ENCODE measurements at regions not wholly inside any gene's neighbourhood (a gene's known extent, or its start where the extent isn't known, plus 50 kb on each side); places are given as distances from the start of the nearest gene placed in this dataset.

DNA sequence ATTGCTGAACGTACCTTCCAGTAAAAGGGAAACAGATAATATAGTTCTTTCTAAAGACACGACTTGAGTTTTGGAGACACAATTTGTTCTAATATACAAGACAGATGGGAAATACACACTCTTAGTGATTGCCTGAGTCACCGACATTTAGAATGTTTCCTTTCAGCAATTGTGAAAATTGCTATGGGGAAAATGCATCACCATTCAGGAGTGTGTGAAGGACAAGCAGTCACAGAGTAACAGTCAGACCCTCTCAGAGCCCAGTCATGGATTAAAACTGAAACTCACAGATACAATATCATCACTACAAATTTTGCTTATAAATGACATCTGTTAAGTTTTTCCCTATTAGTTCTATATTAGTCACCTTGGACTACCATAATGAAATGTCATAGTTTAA is 286.1 kb downstream of the SPRY2 start:
- intact Hi-C loops (cut with micrococcal nuclease; ENCODE audit: unreplicated experiment), result no loop called here
- no peak overlapping the region for H3K4me3 ChIP-seq
- H3K79me2 ChIP-seq (ENCODE audit: low read depth), result no peaks in the 10 kb centered on the region
- H3K4me1 ChIP-seq (replicated peaks; ENCODE audit: insufficient read depth), result no peaks in the 10 kb centered on the region
- no peaks in the 10 kb centered on the region for H4K20me1 ChIP-seq (ENCODE audit: insufficient read depth)
- BruUV-seq (replicated peaks), result no TSS peak
- POLR2A ChIA-PET (ENCODE audit: unreplicated experiment), result no interaction called here
- no peaks in the 10 kb centered on the region for H3K27me3 ChIP-seq (ENCODE audit: insufficient read depth, low read depth)
- no peaks in the 10 kb centered on the region; the same call in 1 of the 2 replicates for H3K9me2 ChIP-seq (ENCODE audit: insufficient read depth)
- no peak for DNase-seq
- H3K36me3 ChIP-seq (ENCODE audit: low read depth), result no peaks in the 10 kb centered on the region
- no peak for TF ChIP-seq EZH2 (IDR thresholded peaks at IDR 0.05; ENCODE audit: low read depth)
- TF ChIP-seq, protein P1, sequence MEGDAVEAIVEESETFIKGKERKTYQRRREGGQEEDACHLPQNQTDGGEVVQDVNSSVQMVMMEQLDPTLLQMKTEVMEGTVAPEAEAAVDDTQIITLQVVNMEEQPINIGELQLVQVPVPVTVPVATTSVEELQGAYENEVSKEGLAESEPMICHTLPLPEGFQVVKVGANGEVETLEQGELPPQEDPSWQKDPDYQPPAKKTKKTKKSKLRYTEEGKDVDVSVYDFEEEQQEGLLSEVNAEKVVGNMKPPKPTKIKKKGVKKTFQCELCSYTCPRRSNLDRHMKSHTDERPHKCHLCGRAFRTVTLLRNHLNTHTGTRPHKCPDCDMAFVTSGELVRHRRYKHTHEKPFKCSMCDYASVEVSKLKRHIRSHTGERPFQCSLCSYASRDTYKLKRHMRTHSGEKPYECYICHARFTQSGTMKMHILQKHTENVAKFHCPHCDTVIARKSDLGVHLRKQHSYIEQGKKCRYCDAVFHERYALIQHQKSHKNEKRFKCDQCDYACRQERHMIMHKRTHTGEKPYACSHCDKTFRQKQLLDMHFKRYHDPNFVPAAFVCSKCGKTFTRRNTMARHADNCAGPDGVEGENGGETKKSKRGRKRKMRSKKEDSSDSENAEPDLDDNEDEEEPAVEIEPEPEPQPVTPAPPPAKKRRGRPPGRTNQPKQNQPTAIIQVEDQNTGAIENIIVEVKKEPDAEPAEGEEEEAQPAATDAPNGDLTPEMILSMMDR (conservative IDR thresholded peaks at IDR 0.05), result no peak
- H3F3A ChIP-seq (ENCODE audit: insufficient read depth, low read depth), result no peaks in the 10 kb centered on the region
- no peak overlapping the region for H3K27ac ChIP-seq
- CTCF ChIA-PET, result no interaction called here
- no peak overlapping the region for H3K4me2 ChIP-seq
- no peak overlapping the region for H2AFZ ChIP-seq
- H3K9me3 ChIP-seq (ENCODE audit: insufficient read depth, low read depth), result no peaks in the 10 kb centered on the region; the same call in 1 of the 2 replicates

DNA sequence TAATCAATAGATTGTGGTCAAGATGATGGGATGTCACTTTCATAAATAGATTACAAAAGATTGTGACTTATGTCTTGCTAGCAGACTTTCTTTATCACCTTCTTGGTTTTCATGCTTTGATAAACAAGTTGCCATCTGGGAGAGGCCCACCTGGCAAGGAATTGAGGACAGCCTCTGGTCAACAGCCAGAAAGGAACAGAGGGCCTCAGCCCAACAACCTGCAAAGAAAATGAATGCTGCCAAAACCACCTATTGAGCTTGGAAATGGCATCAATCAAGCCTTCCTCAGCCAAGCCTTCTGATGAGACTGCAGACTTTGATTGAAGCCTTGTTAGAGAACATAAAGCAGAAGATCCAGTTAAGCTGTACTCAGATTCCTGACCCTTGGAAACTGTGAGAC is 288.6 kb downstream of the SPRY2 start:
- Histone ChIP-seq H3K4me2 (no peak overlapping the region), H3K9me3 (ENCODE audit: insufficient read depth, low read depth) (no peaks in the 10 kb centered on the region; the same call in 1 of the 2 replicates), H3K9me2 (ENCODE audit: insufficient read depth) (no peaks in the 10 kb centered on the region), H4K20me1 (ENCODE audit: insufficient read depth) (no peaks in the 10 kb centered on the region), H3K79me2 (ENCODE audit: low read depth) (no peaks in the 10 kb centered on the region), H3K27ac (no peak overlapping the region), H3F3A (ENCODE audit: insufficient read depth, low read depth) (no peaks in the 10 kb centered on the region), H3K27me3 (ENCODE audit: insufficient read depth, low read depth) (no peaks in the 10 kb centered on the region), H3K36me3 (ENCODE audit: low read depth) (no peaks in the 10 kb centered on the region), H3K4me3 (no peak overlapping the region), H3K4me1 (replicated peaks; ENCODE audit: insufficient read depth) (0 out of 2 replicates have a peak, but pooled peaks cover 9% of the 10 kb centered on the region), H2AFZ (no peak overlapping the region)
- no peak for DNase-seq
- intact Hi-C loops (cut with micrococcal nuclease; ENCODE audit: unreplicated experiment), result no loop called here
- TF ChIP-seq EZH2 (IDR thresholded peaks at IDR 0.05; ENCODE audit: low read depth), result no peak
- TF ChIP-seq, protein P1 (conservative IDR thresholded peaks at IDR 0.05), result no peak
- CTCF ChIA-PET, result no interaction called here
- POLR2A ChIA-PET (ENCODE audit: unreplicated experiment), result no interaction called here
- no TSS peak for BruUV-seq (replicated peaks)

DNA sequence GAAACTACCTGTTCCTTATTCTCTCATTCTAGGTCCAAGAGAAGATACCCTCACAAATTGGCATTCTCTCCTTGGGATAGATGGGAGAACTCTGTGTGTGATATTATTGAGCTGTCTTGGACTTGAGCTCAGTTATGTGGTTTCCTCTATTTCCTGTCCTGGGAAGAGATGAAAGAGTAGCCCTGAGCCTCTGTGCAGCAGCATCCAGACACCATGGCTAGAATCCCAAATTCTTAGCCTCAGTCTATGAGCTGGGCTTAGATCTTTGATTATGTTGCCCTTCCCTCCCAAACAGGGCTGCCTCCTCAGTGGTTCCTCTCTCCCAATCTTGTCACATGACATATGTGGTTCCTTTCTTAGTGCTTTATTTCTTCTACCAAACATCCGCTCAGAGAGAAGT is 290.7 kb downstream of the SPRY2 start:
- intact Hi-C loops (cut with micrococcal nuclease; ENCODE audit: unreplicated experiment), result no loop called here
- Histone ChIP-seq H3K9me3 (ENCODE audit: insufficient read depth, low read depth) (no peaks in the 10 kb centered on the region; the same call in 1 of the 2 replicates), H4K20me1 (ENCODE audit: insufficient read depth) (no peaks in the 10 kb centered on the region), H3K4me3 (no peak overlapping the region), H3K9me2 (ENCODE audit: insufficient read depth) (no peaks in the 10 kb centered on the region), H3K36me3 (ENCODE audit: low read depth) (no peaks in the 10 kb centered on the region), H2AFZ (no peak overlapping the region), H3K27me3 (ENCODE audit: insufficient read depth, low read depth) (no peaks in the 10 kb centered on the region), H3K27ac (no peak overlapping the region), H3K4me2 (no peak overlapping the region), H3F3A (ENCODE audit: insufficient read depth, low read depth) (no peaks in the 10 kb centered on the region), H3K4me1 (replicated peaks; ENCODE audit: insufficient read depth) (0 out of 2 replicates have a peak, but pooled peaks cover 9% of the 10 kb centered on the region), H3K79me2 (ENCODE audit: low read depth) (no peaks in the 10 kb centered on the region)
- POLR2A ChIA-PET (ENCODE audit: unreplicated experiment), result no interaction called here
- BruUV-seq (replicated peaks), result no TSS peak
- DNase-seq, result no peak
- TF ChIP-seq EZH2 (IDR thresholded peaks at IDR 0.05; ENCODE audit: low read depth), result no peak
- TF ChIP-seq, protein P1 (conservative IDR thresholded peaks at IDR 0.05), result no peak
- CTCF ChIA-PET, result no interaction called here
